Hematopoietic multipotent progenitor cell treated with erythropoietin and hydrocortisone succinate and interleukin-3 and kit ligand, for 6 days (in vitro differentiated cells): ENCODE measurements at regions not wholly inside any gene's neighbourhood (a gene's known extent, or its start where the extent isn't known, plus 50 kb on each side); places are given as distances from the start of the nearest gene placed in this dataset.
A peak's percentile ranks its signal among the peaks of the same experiment; 100 is the strongest.

Experiments
- DNase-seq: peaks from one replicate; pipeline ENCODE4 v3.0.0-alpha.2; 2015

- no peak for DNase-seq
Observed at GRCh38 chr3:72384602-72385001, 463.6 kb downstream of the SHQ1 start.

GRCh38 chr3:72383883-72384282, 464.4 kb downstream of the SHQ1 start:
- no peak for DNase-seq

GRCh38 chr3:72383230-72383629, 465.0 kb downstream of the SHQ1 start:
- no peak for DNase-seq

DNA sequence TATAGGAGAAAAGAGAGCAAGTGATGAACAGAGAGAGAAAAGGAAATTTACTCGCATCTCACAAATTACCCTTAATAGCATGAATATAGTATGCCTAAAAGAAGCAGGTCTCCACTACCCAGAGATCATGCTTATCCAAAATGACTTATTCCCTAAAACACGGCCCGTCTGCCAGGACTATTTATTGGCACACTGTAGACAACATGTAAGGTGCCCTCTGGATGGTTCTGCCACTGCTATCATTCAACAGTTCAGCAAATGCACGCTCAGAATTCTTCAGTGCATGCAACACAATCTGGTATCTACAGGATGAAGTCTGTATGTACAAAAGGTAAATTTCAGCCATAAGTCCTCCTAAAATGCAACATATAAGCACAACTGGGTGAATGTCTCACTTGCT, 465.8 kb downstream of the SHQ1 start:
- DNase-seq = no peak

DNA sequence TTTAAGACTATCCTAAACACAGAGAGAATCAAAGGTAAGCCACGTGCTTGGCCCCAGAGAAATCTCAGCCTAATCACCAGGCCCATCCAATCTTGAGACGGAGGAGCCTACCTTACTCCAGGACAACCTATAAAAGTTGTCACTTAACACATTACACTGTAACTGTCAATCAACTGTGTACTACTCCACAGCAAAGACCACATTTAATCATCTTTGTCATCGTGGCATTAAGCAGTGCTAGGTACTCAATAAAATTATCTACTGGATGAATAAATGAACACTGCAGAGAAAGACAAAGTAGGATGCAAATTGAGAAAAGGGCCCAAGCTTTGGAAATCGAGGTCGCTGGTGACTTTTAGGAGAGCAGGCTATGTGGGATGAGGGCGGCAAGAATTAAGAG, 466.7 kb downstream of the SHQ1 start:
- DNase-seq = no peak

DNA sequence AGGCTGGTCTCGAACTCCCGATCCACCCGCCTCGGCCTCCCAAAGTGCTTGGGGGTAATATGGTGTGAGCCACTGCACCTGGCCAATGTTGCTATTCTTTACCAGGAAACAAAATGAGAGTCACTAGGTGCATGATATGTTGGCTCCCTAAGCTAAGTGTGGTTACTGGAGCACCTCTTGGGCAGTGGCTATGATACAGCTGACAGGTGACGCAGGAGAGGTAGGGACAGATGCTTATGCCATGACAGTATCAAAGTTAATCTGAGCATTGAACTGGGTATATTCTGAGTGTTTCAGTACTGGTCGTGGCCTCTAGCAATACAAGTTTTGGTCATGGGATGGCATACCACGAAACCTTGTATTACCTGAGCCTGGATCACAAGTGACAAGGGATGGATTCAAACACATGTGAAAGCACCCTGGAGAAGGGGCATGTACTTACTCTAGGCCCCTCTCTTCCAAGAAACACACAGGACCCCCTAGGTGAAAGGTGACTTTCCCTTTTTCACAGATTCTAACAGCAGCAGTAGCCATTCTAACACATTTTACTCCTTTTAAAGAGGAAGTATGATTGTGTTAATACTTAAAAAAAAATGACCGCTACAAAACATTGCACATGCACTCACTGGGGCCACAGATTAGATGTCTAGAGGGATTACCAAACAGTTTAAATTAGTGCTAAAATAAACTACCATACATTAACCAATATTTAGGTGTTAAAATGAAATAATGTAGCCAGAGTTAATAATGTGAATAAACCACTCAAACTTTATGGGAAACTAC, 467.3 kb downstream of the SHQ1 start:
- peak; percentile 56 for DNase-seq

- no peak for DNase-seq
Observed at GRCh38 chr3:72380193-72380592, 468.1 kb downstream of the SHQ1 start.

DNA sequence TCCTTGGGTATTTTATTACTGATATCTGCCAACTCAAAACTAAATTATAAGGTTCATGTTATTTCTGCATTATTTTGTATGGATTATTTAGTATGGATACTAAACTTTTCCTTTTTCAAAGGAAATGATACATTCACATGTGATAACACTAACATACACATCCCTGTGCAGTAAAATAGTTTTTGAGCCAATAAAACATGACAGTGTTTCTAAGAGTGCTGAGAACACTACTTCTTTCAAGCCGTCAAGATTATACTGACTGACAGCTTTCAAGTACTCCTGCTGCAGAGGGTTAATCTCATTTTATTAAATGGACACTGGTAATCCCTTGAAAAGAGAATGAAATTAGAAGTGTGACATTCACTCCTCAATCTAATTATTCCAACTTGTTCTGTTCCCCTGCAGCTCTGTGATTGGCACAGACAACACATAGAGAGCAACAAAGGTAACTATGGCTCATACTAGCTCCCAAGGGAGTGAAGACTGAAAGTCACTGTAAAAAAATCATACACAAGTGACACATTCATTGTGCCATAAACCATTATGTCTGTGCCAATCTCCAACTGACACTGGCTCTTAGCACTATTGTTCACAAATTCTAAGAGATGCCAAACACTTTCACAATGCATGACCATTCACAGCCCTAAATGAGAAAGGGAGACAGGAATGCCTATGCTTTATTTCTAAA, 468.6 kb downstream of the SHQ1 start:
- DNase-seq = no peak

GRCh38 chr3:72378287-72378686, 470.0 kb downstream of the SHQ1 start:
- no peak for DNase-seq

GRCh38 chr3:72376956-72377710, 471.1 kb downstream of the SHQ1 start:
- peak; percentile 63 for DNase-seq

DNA sequence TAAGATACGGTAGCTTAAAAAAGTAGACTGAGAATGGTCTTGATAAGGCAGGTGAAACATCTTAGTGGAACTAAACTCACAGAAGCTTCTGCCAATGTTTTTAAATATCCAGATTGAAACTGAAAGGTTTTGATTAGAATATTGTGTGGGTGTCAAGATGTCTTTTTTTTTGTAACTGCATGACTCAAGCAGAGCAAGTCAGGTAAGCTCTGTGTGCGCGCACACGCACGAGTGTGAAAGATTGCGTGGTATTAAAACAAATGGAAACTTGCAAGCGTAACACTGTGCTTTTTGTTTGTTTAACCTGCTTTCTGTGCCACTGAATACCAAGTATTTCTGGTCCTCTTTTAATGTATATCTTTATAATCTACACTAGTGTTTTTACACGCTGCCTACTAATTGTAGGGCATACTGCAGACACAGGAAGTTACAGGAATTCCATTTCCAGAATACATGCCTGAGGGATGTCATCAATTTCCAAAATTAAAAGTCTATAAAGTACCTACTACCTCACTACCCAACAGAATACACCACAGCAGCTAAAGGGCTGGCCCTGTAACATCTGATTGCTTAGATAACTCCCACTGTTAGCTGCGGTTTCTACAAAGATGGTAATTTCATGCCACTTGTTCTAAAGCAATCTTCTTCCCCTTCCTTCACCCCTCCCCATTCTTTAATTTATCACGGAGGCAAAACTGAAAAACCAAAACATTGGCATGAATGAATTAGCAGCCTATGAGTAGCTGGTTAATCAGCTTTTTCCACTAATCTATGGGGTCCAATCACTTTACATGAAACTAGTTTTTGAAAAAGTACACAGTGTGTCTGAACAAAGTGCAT, 472.8 kb downstream of the SHQ1 start:
- DNase-seq = peak; percentile 92

- no peak for DNase-seq
Observed at GRCh38 chr3:72373139-72373538, 475.1 kb downstream of the SHQ1 start.

DNA sequence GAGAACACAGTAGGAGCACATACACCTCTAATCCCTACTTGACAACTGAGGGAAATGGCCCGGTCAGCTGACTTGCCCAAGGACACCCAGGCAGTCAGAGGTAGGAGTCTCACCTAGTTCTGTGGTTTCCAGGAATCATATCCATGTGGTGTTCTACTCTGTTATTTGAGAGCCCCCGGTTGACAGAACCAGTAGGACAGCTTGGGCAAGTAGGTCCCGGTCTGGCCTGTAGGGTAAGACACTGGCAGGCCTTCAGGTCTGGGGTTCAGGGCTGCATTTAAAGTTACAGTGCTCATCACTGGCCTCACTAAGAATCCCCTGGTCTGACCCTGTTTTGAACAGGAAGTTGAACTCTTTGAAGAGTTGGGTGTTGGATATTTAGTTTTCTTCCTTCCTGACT, 476.1 kb downstream of the SHQ1 start:
- DNase-seq = no peak

DNA sequence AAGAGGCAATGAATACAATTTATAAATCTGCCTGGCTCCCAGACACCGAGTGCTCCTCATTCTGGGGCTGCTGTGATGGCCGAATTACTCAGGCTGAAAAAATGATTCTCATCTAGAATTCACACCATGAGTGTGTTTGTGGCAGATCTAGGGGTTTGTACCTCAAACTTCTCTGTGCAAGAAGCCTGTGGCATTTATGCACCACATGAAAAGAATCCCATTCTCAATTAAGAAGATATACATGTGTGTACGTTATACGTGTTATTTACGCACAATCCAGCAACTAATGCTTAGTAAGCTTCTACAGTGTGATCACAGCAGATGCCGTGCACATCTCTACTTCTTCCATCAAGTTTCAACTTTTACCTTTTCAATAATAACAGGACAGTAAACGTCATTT, 476.8 kb downstream of the SHQ1 start:
- DNase-seq = no peak

DNA sequence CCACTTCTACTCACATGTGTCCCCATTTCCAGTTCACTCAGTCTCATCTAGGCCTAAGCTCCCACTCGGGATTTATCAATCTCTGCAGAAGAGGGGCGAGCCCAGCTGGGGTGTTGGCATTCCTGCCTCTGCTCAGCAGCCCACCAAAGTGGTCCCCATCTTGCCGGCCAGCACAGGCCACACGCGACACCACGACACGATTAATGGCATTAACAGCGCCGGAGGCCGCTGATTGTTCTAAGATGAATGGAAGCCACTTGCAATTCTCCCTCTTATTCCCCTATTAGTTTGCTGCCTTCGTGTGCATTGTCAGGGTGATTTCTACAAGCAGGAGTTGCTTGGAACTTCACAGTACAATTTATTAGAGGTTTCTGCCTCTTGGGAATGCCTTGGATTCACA, 477.3 kb downstream of the SHQ1 start:
- DNase-seq = no peak

- DNase-seq = no peak
Observed at GRCh38 chr3:72369681-72370080, 478.6 kb downstream of the SHQ1 start.

DNA sequence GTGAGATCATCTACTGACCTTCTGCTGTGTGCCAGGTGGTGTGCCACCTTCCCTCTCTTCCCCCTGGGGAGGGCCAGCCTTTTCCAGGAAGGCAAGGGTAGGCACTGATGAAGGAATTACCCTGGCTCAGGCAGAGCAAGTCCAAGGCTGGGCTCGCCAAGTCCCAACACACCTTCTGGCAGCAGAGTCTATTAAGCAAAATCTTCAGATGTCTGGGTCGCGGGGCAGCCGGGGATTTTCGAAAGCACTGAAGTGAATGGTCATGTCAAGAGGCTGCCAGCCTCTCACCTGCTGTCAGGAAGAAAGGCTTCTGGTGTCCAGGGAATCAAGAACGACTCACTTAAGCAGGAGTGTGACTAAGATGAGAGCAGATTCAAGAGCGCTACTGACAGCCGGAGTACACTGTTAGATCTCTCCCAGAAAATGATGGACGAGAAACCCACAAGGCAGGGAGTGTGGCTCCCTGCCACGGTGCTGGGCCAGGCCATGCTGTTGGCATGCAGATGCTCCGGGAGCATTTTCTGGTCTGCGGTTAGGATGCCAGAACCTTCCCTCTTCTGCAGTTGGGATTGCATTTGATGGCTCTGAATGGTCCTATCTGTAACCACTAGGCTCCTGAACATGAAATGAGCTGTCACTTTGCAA, 479.8 kb downstream of the SHQ1 start:
- no peak for DNase-seq

GRCh38 chr3:72361990-72362389, 486.3 kb downstream of the SHQ1 start:
- no peak for DNase-seq

DNA sequence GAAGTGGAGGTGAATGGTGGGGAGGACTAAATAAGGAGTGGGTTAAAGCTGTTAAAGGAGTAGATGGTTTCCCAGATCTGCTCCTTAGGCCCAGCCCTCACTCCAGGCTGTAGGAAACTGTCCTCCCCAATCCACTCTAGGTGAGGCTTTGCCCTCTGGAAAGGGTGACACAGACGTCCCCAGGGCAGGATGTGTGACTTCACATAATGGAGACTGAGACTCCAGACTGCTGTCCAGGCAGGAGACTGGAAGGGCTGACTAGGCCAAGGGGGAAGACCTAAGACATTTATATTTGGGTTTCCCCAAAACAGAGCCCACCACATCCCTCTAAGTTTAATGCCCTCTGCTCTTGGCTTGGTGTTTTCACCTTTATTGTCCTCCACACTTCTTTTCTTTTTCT, 488.5 kb downstream of the SHQ1 start:
- no peak for DNase-seq

DNA sequence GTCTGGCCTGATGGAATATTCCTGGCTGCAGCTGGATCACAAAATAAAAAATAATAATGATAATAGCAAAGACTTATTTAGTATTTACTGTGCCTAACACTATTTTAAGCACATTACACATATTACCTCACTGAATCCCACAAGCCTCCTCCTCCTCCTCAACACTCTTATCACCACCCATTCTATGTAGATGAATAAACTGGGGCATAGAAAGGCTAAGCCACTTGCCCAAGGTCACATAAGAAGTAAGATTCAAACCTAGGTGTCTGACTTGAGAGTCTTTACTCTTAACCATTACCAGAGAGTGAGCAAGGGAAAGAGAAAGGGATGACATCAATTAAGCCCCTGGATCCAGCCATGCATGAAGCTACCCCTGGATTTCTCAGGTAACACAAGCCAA, 493.1 kb downstream of the SHQ1 start:
- no peak for DNase-seq

- DNase-seq = no peak
Observed at GRCh38 chr3:72354486-72354885, 493.8 kb downstream of the SHQ1 start.
